ENCODE measurements at regions not wholly inside any gene's neighbourhood (a gene's known extent, or its start where the extent isn't known, plus 50 kb on each side); places are given as distances from the start of the nearest gene placed in this dataset.

DNA sequence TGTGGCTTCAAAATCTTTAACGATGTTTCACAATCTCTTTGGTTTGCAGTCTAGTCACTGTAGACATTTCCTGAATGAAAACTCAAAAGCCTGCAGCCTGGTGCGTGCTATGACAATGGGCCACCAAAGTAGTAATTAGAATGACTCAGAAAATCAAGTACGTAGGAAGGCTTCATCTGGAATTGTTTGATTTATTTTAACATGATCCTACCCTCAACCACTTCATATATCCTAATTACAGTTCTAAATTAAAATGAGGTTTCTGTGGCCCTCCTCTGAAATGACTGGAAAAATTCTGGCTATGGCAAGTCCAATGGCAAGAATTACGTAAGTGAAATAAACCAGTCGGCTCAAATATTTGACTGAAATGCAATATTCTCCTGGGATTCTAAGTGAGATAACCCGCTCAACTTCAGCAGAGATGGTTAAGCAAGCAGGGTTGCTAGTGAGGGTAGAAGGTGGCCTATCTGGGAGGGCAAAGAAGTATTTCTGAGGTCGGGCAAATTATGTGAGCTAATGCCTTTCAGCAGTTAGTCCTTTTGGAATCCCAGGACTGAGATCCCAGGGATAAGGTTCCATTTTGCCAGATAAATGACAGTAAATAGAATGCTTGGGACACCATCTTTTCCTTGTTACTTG is 145.6 kb upstream of the MYOCD start:
- TF ChIP-seq CTCF (IDR thresholded peaks at IDR 0.05; ENCODE audit: low read depth, low read length), result no peak
- no peak overlapping the region for H3K4me3 ChIP-seq (ENCODE audit: low read depth, low read length)

DNA sequence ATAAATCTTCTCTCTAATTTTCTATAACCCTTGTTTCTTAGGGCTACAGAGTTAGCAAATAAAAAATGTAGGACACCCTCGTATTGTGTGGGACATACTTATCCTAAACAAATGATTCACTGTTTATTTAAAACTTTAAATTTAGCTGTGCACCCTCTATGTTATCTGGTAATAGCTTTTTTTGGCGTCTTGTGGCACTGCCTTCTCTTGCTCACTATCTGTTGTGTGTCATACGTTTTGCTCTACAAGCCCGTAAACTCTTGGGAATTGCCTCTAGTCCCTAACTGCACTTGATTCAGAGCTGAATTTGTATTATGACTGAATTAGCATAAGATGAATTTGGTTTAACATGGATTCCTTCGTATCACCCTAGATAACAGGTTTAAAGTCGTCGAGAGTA is 144.3 kb upstream of the MYOCD start:
- H3K4me3 ChIP-seq (ENCODE audit: low read depth, low read length), result no peak overlapping the region
- no peak for TF ChIP-seq CTCF (IDR thresholded peaks at IDR 0.05; ENCODE audit: low read depth, low read length)

GRCh38 chr17:12522336-12522735 is 143.4 kb upstream of the MYOCD start:
- TF ChIP-seq CTCF (IDR thresholded peaks at IDR 0.05; ENCODE audit: low read depth, low read length), result no peak
- no peak overlapping the region for H3K4me3 ChIP-seq (ENCODE audit: low read depth, low read length)

GRCh38 chr17:12522743-12523183 is 142.9 kb upstream of the MYOCD start:
- TF ChIP-seq CTCF (IDR thresholded peaks at IDR 0.05; ENCODE audit: low read depth, low read length), result no peak
- no peak overlapping the region for H3K4me3 ChIP-seq (ENCODE audit: low read depth, low read length)

GRCh38 chr17:12523244-12523643 is 142.4 kb upstream of the MYOCD start:
- TF ChIP-seq CTCF (IDR thresholded peaks at IDR 0.05; ENCODE audit: low read depth, low read length), result no peak
- no peak overlapping the region for H3K4me3 ChIP-seq (ENCODE audit: low read depth, low read length)

DNA sequence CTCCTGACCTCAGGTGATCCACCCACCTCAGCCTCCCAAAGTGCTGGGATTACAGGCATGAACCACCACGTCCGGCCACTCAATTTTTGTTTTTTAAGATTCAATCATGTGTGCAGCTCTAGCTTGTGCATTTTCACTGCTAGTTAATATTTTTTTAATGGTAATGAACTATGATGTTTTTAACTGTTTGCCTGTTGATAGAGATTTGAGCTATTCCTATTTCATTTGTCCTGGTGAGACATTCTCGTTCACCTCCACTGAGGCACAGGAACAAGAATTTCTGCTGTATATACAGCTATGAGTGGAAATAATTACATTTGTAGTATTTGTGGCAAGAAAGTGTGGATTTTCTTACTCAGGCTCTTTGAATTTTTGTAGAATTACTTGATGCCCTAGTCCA is 137.7 kb upstream of the MYOCD start:
- no peak for TF ChIP-seq CTCF (IDR thresholded peaks at IDR 0.05; ENCODE audit: low read depth, low read length)
- no peak overlapping the region for H3K4me3 ChIP-seq (ENCODE audit: low read depth, low read length)

DNA sequence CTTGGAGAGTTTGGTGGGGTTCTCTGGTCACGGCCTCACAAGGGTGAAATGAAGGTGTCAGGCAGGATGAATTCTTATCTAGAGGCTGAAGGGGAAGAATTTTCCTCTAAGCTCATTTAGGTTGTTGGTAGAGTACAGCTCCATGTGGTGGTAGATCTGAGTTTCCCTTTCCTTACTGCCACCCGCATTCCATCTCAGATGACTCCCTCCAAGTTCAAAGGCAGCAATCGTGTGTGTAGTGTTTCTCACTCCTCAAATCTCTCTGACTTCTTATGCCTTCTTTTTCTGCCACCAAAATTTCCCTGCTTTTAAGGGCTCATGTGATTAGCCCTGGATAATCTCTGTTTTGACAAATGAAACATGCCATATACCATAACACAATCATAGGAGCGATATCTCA is 135.5 kb upstream of the MYOCD start:
- no peak for TF ChIP-seq CTCF (IDR thresholded peaks at IDR 0.05; ENCODE audit: low read depth, low read length)
- H3K4me3 ChIP-seq (ENCODE audit: low read depth, low read length), result no peak overlapping the region

Data from WI38 (cell line).